Stimulated activated CD4-positive, alpha-beta T cell treated with anti-CD3 and anti-CD28 coated beads, Interleukin-4, amount 100 ng/mL, for 1 hour (primary cell): ENCODE measurements at regions not wholly inside any gene's neighbourhood (a gene's known extent, or its start where the extent isn't known, plus 50 kb on each side); places are given as distances from the start of the nearest gene placed in this dataset.

ENCODE experiments used
- DNase-seq: peaks from one replicate; pipeline ENCODE4 v3.0.0-alpha.2; 2020

DNA sequence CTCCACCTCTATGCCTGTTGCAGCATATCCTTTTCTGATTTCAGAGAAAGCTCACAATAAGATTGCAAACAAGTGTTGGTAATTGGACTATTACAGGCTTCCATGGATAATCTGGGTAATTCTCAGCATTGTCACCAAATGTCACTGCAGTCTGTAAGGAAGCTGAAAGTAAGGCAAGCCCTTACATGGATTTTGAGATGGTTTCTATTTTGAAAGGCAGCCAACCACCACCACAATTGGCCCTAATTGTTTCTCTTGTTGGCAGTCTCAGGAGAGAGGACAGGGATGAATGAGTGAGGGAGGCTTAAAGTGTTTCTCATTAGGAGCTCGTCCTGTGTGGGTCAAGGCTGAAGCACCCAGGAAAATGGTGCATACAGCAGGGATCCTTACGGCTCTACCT lies 879.9 kb downstream of the TUSC7 start:
- DNase-seq = no peak

DNA sequence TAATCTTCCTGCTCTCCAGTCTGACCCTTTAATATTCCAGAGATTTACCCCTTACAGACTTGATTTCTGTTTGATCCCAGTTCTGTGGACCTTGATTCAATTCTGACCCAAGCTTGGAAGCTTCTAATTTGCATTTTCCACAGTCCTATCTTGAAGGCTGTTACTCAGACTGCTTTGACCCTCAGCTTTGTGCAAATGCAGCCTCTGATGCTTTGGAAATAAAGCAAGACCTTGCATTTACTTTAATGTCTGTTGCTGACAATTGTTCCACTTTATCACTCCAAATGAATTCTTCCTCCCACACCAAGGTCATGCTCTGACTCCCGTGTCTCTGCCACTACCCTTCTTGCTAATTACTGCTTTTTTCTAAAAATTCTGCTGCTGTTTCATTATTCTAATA lies 886.0 kb downstream of the TUSC7 start:
- no peak for DNase-seq

DNA sequence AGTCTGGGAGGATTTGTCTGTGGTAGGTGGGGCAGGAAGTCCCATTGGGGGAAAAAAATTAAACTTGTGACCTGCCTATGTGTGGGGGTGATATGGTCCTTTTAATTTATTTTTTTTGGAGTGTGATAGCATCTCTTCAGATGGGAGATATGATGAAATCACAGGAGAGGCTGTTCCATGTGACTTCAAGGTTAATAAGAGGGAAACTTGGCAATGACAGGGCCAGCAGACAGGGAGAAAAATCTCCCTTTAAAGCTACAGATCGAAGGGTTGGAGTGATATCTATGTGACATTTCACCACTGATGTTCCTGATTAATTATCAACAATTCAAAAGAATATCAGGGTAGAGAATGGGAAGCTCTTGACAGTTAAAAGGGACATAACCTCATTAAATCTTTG lies 886.9 kb downstream of the TUSC7 start:
- no peak for DNase-seq

DNA sequence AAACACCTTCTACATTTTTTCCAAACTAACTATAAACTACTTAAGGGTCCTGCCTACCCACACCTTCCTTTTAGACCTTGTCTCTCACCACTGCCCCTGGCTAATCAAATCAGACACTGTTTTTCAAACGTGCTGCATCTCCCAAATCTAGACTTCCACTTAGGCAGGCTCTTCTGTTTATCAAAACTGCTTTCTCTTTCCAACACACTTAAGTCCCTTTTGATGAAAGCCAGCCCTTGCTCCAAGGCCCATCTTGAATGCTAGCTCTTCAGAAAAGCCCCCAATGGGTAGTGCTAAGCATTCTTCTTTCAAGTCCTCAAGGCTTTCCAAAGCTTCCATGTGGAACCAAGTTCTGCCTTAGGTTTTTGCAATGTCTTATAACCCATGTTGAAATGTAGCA lies 888.3 kb downstream of the TUSC7 start:
- DNase-seq = no peak

DNA sequence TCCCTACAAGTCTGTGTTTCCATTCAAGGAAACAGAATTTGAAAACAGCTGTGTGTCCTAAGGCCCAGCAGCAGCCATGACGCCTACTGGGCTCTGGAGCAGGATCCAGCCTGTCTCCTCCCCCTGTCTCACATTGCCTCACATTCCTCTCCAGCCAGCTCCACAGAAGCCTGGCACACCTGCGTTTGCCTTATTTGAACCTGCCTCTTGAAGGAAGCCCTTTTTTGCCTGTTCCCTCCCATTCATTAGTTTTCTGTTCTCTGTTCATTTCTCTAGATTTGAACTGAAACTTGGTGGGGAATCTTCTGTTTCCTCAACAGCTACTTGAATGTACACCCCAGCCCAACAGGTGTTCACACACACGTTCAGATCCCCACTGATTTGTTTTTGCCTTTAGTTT lies 890.5 kb downstream of the TUSC7 start:
- DNase-seq = no peak

DNA sequence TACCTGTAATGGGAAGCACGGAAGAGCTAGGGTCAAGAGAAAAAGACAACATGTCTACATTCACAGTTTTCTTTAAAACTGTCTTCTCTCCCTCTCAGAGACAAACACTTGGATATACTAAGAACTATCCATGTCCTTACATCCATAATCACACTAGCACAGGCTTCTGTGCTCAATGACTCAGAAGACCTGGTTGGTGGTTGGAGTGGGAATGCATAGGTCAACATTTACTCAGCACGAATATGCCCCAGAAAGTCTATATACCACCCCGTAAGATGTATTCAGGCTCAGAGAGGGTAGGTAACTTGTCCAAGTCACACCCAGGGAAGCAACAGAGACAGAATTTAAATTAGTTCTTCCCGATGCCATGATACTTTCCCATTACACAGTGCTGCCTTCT lies 891.1 kb downstream of the TUSC7 start:
- no peak for DNase-seq

DNA sequence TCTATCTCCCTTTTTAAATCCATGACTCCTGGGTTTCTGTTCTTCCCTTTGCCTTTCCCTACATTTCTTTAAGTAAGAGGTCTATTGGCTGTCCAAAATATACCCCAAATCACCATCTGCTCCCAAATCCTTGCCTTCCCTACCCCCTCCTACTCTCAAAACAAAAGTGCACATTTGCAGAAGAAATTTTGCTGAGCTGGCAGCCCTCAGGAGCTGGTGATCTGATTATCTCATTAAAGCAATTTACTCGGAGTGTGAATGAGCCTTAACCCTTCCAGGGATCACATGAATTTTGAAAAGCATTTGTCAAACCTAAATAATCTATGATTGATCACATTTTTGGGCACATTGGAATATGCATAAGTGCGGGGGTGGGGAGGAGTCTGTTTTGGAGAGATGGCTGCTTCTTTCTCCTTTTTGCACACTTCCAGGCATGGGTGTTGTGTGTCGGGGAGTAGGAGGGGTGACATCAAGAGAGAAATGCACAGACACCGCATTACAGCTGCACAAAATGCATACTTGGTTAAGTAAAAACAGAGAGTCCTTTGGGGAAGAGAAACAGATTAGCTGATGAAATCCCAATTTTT lies 892.6 kb downstream of the TUSC7 start:
- no peak for DNase-seq

DNA sequence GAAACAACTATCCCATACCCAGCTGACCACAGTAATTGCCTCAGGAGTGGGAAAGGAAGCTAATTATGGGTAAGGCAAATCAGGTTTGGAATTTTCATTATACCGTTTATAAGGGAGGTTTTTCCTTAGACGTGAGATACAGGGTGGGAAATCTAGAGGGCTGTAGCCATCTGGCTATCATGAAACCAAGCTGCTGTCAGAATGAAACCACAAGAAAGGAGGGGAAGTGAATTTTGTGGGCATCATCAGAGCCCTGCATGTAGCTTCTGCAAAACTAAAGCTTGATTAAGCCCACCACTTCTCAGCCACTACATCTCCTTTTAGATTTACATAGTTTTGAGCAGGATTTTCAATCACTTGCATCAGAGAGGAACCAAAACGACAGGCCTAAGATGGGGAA lies 893.5 kb downstream of the TUSC7 start:
- DNase-seq = no peak

DNA sequence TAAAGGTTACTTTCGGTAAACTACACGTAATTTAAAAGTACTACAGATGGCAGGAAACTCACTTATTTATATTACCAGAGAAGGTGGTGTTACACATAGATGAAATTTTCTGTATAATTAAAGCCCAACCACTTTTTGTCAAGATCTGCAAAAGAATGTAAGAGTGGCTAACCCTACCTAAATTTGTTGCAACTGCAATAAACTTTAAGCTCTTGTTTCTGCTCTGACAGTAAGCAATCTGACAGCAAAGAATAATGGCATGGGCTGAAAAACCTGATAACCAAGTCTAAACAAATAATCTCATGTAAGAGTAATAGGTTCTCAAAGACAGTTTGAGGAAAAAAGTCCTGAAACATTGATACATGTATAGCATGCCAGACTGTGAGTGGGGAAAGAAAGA lies 897.3 kb downstream of the TUSC7 start:
- DNase-seq = no peak

DNA sequence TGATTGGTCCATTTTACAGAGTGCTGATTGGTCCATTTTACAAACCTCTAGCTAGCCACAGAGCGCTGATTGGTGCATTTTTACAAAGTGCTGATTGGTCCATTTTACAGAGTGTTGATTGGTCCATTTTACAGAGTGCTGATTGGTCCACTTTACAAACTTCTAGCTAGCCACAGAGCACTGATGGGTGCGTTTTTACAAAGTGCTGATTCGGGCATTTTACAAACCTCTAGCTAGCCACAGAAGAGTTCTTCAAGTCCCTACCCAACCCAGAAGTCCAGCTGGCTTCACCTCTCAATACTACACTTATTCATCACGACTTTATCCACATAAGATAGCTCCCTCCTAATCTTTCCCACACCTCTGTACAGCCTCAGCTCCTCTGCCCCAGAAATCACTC lies 899.8 kb downstream of the TUSC7 start:
- no peak for DNase-seq

DNA sequence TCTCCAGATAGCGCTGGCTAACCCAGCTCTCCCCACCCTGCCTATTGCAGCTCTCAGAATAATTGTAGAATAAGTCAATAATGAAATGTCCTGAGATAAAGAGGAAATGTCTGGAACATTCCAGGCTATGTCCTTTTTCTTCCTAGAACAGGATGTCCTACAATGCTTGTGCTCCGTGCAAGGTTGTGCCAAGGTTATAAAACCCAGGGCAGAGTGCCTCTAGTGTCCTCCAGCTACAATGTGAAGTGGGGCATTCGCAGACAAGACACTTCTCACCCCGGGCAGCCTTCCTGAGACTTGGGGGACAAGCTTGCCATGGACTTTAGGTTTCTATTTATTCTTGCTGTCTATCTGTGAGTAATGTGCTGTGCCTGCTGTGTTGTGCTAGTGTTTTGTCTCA lies 900.6 kb downstream of the TUSC7 start:
- DNase-seq = no peak

DNA sequence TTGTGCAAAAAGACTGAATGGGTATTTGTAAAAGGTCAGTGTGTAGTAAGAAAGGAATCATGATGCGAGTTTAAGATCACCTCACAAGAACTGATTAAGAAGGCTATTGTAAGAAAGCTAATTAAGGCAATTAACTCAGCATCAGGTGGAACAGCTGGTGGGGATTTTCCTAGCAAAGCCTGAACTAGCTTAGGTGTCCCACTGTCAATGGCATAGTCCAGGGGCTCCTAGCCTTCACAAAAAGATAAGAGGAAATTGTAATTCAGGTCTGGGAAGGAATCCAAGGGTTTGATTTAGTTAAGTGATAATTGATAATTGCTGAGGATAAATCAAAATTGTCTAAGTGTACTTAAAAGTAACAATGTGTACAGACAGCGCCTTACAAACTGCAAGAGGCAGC lies 901.6 kb downstream of the TUSC7 start:
- DNase-seq = no peak

DNA sequence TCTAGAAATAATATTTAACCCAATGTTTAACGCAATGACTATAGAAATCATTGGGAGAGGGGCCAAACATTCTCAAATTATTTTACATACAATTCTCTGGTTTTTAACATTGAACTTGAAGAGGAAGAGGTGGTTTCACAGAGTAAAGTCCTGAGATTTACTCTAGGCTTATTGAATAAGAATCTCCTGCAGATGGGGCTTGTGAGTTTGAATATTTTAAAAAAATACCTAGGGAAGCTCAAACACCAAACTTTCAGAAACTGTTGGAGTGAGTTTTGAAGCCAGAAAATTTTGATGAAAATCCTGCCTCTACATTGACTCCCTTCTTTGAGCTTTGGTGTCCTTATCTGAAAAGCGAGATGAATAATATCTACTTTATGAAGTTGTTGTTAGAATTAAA lies 906.6 kb downstream of the TUSC7 start:
- no peak for DNase-seq

DNA sequence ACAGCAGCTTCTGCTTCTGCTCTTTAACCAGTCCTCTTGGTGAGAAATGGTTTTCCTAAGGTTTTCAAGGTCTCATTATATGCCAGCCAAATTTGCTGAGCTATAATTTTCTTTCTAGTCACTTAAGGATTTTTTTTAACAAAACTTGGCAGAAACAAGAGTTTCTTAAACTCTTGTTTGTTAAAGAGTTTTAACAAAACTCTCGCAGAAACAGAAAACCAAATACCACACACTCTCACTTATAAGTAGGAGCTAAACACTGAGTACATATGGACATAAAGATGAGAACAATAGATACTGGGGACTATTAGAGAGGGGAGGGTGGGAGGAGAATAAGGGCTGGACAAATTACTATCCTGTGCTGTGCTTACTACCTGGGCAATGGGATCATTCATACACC lies 908.3 kb downstream of the TUSC7 start:
- no peak for DNase-seq

DNA sequence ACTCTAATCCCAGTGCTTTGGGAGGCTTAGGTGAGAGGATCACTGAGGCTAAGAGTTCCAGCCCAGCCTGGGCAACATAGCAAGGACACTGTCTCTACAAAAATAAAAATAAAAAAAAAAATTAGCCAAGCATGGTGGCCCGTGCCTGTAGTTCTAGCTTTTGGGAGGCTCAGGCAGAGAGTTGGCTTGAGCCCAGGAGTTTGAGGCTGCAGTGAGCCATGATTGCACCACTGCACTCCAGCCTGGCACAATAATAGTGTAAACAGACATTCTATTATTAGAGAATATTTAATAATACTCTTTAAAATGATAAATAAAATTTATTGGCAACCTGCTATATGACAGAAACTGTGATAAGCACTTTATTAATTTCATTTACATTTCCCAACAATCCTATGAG lies 908.9 kb downstream of the TUSC7 start:
- DNase-seq = no peak

DNA sequence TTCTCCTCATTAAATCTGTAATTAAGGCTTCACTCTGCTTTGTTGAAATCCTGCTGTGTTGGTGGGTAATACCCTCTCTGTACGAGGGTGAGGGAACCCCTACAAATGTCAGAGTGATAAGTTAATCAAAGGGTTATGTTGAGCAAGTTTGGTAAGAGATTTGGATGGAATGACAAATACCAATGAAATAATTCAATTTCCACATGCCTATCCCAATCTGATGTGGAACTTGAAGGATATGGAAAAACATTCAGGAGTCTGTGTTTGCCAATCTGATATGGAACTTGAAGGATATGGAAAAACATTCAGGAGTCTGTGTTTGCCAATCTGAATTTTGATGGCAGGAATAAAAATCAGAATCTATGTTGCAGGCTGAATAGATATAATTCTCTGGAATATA lies 910.2 kb downstream of the TUSC7 start:
- no peak for DNase-seq

DNA sequence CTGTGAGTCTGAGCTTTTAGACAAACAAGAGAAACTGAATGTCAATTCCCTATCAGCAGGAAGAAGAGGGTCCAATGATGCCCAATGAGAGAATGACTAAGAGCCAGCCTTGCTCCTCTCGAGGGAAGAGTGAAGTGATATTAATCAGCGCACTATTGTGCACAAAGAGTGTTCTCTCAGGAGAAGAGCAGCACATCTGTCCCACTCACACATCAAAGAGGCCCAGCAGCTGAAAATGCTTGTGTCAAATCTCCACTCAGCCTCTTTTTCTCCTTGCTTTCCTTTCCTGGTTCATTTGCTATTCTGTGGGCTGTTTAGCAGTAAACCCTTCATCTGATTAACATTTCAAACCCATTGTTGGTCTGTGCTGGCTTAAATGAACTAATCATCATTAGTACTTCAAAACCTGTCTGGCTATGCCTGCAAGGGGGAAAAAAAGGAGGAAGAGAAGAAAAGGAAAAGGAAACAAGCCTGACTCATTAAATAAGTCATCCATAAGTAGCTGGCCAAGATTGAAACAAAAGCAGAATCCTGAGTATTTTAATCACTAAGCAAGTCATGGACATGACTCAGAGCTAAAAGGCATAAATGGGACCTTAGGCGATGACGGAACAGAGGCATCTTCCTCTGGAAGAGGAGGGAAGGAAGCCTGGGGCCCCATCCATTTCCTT lies 912.7 kb downstream of the TUSC7 start:
- DNase-seq = no peak

DNA sequence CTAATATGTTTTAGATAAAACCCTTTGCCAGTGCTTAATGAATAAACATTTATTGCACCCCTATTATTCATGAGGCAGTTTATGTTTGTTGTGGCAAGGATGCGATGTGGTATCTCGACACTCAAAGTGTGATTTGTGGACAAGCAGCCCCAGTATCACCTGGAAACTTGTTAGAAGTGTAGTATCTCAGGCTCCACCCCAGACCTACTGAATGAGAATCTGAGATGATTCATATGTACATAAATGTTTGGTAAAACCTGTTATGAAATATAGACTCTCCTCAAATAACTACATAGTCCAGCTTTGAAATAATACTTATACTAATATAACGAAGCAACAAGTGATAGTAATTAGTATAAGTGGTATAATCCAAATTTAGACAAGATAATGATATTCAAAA lies 914.8 kb downstream of the TUSC7 start:
- DNase-seq = no peak

DNA sequence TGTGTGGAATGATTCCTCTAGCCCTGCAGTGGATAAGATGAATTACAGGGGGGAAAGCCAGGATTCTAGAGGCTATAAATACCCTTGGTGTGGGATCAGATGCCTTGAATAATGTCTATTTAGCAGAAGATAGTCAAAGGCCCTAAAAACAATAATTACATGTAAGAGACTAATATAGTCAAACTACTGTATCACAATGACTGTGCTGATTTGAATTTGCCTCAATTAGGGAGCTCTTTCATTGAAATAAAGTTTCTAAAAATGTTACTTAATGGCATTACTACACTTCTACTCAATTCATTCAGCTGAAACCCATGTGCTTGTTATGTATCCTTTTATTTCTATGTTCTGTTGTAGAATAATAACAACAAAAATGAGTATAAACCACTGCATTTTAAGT lies 915.6 kb downstream of the TUSC7 start:
- no peak for DNase-seq

DNA sequence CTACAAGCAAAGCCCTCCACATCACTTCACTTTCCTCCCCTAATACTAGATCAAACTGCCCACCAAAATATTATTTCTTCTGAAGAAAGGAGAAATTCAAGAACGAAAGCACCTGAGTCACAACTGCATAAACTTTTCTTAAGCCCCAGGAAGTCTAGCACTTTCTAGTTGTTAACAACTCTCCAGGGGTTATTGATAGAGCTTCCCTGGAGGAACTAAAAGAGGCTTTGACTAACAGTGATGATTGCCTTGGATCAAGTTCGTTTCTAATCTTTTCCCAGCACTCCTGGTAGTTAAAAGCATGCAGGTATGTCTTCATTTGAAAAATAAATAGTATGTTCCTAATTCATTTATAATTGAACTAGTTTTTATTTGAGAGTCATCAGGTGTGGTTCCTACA lies 917.0 kb downstream of the TUSC7 start:
- no peak for DNase-seq

DNA sequence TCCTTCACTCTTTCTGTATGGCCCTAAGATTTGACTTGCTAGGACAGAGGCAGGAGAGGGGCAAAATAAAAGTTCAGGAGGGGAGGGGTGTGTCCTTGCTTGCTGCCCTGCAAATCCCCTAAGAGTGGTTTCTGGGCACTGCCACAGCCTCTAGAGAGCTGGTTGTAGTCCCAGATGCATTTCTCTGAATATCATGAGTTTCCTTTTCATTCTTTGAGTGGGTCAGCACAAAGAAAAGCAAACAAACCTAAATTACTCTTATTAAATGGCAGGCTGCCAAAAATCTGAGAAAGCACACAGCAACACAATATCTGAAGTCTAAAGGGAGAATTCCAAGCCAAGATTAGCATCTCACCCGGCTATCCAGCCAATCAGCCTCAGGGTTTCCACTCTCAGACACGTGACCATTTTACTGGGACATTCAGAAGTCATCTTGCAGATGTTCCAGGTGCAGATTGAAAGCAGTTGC lies 919.3 kb downstream of the TUSC7 start:
- DNase-seq = no peak

DNA sequence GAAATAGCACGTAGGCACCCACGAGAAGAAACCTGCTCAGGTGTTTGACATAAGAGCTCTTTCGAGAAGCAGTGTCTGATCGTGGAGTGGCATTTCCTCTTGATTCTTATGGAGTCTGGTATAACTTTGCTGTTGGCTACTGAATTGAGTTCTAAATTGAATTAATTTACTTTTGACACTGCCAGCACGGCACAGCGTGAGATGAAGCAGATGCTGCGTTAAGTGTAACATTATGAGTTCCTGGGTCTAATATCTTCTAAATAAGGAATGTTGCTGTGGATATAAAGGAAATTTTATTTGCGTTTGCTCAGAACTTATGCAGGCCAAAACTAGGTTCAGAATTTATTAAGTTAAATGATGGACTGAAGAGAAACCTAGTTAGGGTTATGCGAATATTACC lies 919.9 kb downstream of the TUSC7 start:
- DNase-seq = no peak

DNA sequence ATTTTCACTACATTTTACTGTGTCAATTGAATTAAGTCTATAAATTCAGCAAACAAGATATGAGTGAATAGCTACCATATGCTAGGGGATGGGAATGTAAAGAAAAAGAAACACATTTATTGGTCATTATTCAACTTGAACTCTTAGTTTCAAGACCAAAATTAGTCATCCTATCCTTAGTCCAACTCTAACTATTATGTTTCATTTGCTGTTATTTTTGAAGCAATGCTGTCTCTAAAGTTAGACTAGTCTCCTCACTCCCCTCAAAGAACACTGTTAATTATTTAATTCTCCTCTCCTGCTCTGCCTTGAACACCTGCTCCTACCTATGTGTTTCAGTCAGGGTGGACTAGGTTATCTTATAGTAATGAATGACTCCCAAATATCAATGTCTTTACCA lies 920.9 kb downstream of the TUSC7 start:
- no peak for DNase-seq

DNA sequence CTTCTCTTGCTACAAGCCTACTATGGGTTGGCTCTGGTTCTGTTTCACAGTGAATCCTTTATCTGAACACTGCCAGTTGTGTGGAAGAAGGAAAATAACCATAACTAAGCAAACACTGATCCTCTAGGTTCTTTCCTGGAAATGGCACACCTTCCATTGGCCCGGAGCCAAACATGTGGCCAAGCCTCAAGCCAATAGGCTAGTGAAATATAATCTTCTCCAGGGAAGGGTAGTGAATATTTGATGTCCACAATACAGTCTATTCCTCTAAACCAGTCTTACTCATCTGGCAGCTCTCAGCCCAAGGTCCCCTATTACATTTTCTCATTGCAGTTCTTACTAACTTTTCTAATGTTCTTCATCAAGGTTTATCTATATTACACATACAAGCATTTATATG lies 921.3 kb downstream of the TUSC7 start:
- no peak for DNase-seq

DNA sequence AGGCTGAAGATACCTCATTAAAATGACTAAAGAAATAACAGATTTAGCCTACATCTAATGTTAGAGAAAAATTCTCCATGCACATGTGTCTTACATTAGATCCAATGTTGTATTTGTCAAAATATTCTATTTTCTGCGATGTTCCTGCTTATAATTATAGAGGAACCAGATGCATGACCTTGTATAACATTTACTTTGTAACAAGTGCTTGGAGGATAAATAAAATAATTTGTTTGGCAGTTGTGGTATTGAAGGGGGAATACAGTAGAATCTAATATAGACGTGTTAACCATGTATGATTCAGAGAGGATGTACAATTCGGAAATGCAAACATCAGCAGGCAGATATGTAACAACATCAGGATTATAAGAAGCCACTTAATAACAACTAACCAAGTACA lies 922.2 kb downstream of the TUSC7 start:
- no peak for DNase-seq
